GM12891 (cell line): ENCODE measurements at regions not wholly inside any gene's neighbourhood (a gene's known extent, or its start where the extent isn't known, plus 50 kb on each side); places are given as distances from the start of the nearest gene placed in this dataset.

Experiments
- POLR2A ChIP-seq: IDR thresholded peaks from 2 replicates; pipeline ENCODE4 v1.6.1; 2011; ENCODE audit warnings: low read depth, low read length, control low read depth
- SPI1 ChIP-seq: IDR thresholded peaks from 2 replicates; pipeline ENCODE4 v1.6.1; 2011; ENCODE audit warnings: low read depth, low read length, control low read depth

DNA sequence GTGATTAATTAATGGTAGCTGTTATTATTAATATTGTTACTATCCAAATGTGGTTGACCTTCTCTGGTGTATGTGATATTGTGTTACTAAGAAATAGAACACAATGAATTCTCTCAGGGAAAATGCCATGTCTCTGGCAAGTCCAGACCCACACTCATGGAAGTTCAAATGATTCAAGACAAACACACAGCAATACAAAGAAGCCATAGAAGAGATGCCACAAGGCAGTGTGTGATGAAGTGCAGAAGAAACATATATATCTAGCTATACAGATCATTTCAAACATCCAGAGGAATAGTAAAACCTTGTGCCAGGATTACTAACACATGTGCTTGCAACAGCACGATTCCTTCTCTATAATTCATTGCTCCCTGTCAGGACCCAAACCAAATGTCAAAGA, 93.1 kb upstream of the SOD3 start:
- TF ChIP-seq POLR2A (no peak), SPI1 (no peak)
